ENCODE measurements at regions not wholly inside any gene's neighbourhood (a gene's known extent, or its start where the extent isn't known, plus 50 kb on each side); places are given as distances from the start of the nearest gene placed in this dataset.

- no peak for TF ChIP-seq FOXP2 (optimal IDR thresholded peaks at IDR 0.05; ENCODE audit: control extremely low read depth, extremely low read length, insufficient read depth)
- no peak for TF ChIP-seq EZH2 (IDR thresholded peaks at IDR 0.05)
- no peak for TF ChIP-seq POLR2AphosphoS5 (IDR thresholded peaks at IDR 0.05; ENCODE audit: borderline replicate concordance, low read depth, low read length)
Measured at GRCh38 chr12:42760550-42760949, 171.0 kb upstream of the PRICKLE1 start.

Data from SK-N-MC (cell line).